IMR-90 (cell line): ENCODE measurements at regions not wholly inside any gene's neighbourhood (a gene's known extent, or its start where the extent isn't known, plus 50 kb on each side); places are given as distances from the start of the nearest gene placed in this dataset.

Source experiments
- ATAC-seq: fragments of 200-7000 bp; cut with Tn5 transposase; 2 replicates; pipeline ENCODE4 v1.9.1; 2020; ENCODE audit warnings: low read depth, mild to moderate bottlenecking, moderate library complexity
- BruUV-seq: library from RNA; stranded (reverse); fragments of 400-500 nt; replicated peaks from 2 replicates; lab custom pipeline; 2021; lab: Mats Ljungman, UMichigan
- CTCF ChIA-PET: fragments of 300-600 bp; formaldehyde crosslinking; extraction: SDS; loops from one replicate; lab custom pipeline; 2021; ENCODE audit warnings: antibody characterized with exemption; lab: Yijun Ruan, JAX
- POLR2A ChIA-PET: fragments of 300-600 bp; sonication (Branson Sonifier 250); formaldehyde crosslinking; loops from one replicate; lab custom pipeline; 2022; ENCODE audit warnings: antibody characterized with exemption; ENCODE audit not compliant: unreplicated experiment; lab: Charles Lee
- DNase-seq: peaks from one replicate; pipeline ENCODE4 v3.0.0; 2013
- H2AFZ ChIP-seq: replicated peaks from 2 replicates; pipeline ENCODE3; 2013; ENCODE audit warnings: low read length, mild to moderate bottlenecking; ENCODE audit not compliant: poor library complexity
- H2AK5ac ChIP-seq: 2 replicates; pipeline ENCODE4 v1.6.1; 2013; ENCODE audit warnings: low read depth, low read length, inconsistent platforms
- H2AK9ac ChIP-seq: replicated peaks from 2 replicates; pipeline ENCODE3; 2013; ENCODE audit warnings: mild to moderate bottlenecking, low read depth, low read length, moderate library complexity; ENCODE audit not compliant: poor library complexity
- H2BK120ac ChIP-seq: 2 replicates; pipeline ENCODE4 v1.6.1; 2013; ENCODE audit warnings: low read depth, low read length, inconsistent platforms
- H2BK15ac ChIP-seq: 3 replicates; pipeline ENCODE4 v1.6.1; 2013; ENCODE audit warnings: low read depth, low read length, inconsistent platforms
- H2BK20ac ChIP-seq: 2 replicates; pipeline ENCODE4 v1.6.1; 2013; ENCODE audit warnings: low read depth, mild to moderate bottlenecking, inconsistent platforms, low read length, moderate library complexity
- H2BK5ac ChIP-seq: 2 replicates; pipeline ENCODE4 v1.6.1; 2013; ENCODE audit warnings: mild to moderate bottlenecking, low read depth, low read length, inconsistent platforms; ENCODE audit not compliant: poor library complexity, severe bottlenecking
- H3K14ac ChIP-seq: replicated peaks from 2 replicates; pipeline ENCODE4 v1.6.1; 2013; ENCODE audit warnings: low read depth, low read length, inconsistent platforms
- H3K18ac ChIP-seq: 2 replicates; pipeline ENCODE4 v1.6.1; 2013; ENCODE audit warnings: low read depth, low read length, control low read depth
- H3K23ac ChIP-seq: 2 replicates; pipeline ENCODE4 v1.6.1; 2013; ENCODE audit warnings: low read depth, low read length, inconsistent platforms
- H3K27ac ChIP-seq: 2 replicates; pipeline ENCODE4 v1.5.1; 2013; ENCODE audit warnings: mild to moderate bottlenecking, control low read depth, low read length; ENCODE audit not compliant: insufficient read depth
- H3K27me3 ChIP-seq: 2 replicates; pipeline ENCODE4 v1.6.1; 2013; ENCODE audit warnings: low read length; ENCODE audit not compliant: control insufficient read depth, insufficient read depth
- H3K36me3 ChIP-seq: 2 replicates; pipeline ENCODE4 v1.6.1; 2013; ENCODE audit warnings: low read length, mixed read lengths; ENCODE audit not compliant: control insufficient read depth, insufficient read depth
- H3K4ac ChIP-seq: 2 replicates; pipeline ENCODE4 v1.6.1; 2013; ENCODE audit warnings: low read depth, low read length, inconsistent platforms
- H3K4me1 ChIP-seq: 2 replicates; pipeline ENCODE4 v1.6.1; 2013; ENCODE audit warnings: low read length, mixed read lengths; ENCODE audit not compliant: control insufficient read depth, insufficient read depth
- H3K4me2 ChIP-seq: 2 replicates; pipeline ENCODE4 v1.6.1; 2013; ENCODE audit warnings: low read depth, mild to moderate bottlenecking, control low read depth, low read length, moderate library complexity
- H3K4me3 ChIP-seq: 2 replicates; pipeline ENCODE4 v1.5.1; 2013; ENCODE audit warnings: low read depth, mild to moderate bottlenecking, control low read depth, low read length, moderate library complexity; ENCODE audit not compliant: insufficient read depth
- H3K56ac ChIP-seq: 2 replicates; pipeline ENCODE4 v1.6.1; 2013; ENCODE audit warnings: low read length, inconsistent platforms; ENCODE audit not compliant: insufficient read depth; ENCODE audit errors: extremely low read depth
- H3K79me1 ChIP-seq, 2 experiments: 2 replicates each; pipeline ENCODE4 v1.6.1; 2013; ENCODE audit warnings: low read length in 2 of 2, inconsistent platforms in 1 of 2, low read depth in 1 of 2
- H3K9ac ChIP-seq: 2 replicates; pipeline ENCODE4 v1.6.1; 2013; ENCODE audit warnings: low read depth, low read length, control low read depth
- H3K9me1 ChIP-seq: 2 replicates; pipeline ENCODE4 v1.6.1; 2013; ENCODE audit warnings: low read length, inconsistent platforms; ENCODE audit not compliant: insufficient read depth
- H3K9me3 ChIP-seq: 2 replicates; pipeline ENCODE4 v1.6.1; 2013; ENCODE audit warnings: low read length; ENCODE audit not compliant: control insufficient read depth, insufficient read depth
- H4K20me1 ChIP-seq: 2 replicates; pipeline ENCODE4 v1.6.1; 2013; ENCODE audit warnings: low read length, inconsistent platforms; ENCODE audit not compliant: insufficient read depth
- H4K5ac ChIP-seq: 2 replicates; pipeline ENCODE4 v1.6.1; 2013; ENCODE audit warnings: mild to moderate bottlenecking, low read depth, low read length, control low read depth
- H4K8ac ChIP-seq, 2 experiments: 2 replicates each; pipeline ENCODE4 v1.6.1; 2013; ENCODE audit warnings: low read depth in 2 of 2, low read length in 2 of 2, control low read depth in 1 of 2, inconsistent platforms in 1 of 2
- H4K91ac ChIP-seq: 2 replicates; pipeline ENCODE4 v1.6.1; 2013; ENCODE audit warnings: low read depth, low read length, inconsistent platforms; ENCODE audit not compliant: insufficient read depth
- BHLHE40 ChIP-seq: fragments of 150-350 bp; IDR thresholded peaks from 2 replicates; pipeline ENCODE4 v1.6.1; 2016; ENCODE audit warnings: mild to moderate bottlenecking, low read depth, low read length
- CEBPB ChIP-seq: IDR thresholded peaks from 2 replicates; pipeline ENCODE4 v1.6.1; 2012; ENCODE audit warnings: low read depth, low read length, improper control_type of control experiment
- CHD1 ChIP-seq: IDR thresholded peaks from 2 replicates; pipeline ENCODE4 v1.6.1; 2012; ENCODE audit warnings: low read depth, low read length, improper control_type of control experiment
- FOS ChIP-seq: fragments of 150-350 bp; IDR thresholded peaks from 2 replicates; pipeline ENCODE4 v1.6.1; 2016; ENCODE audit warnings: low read depth, low read length
- MAZ ChIP-seq: IDR thresholded peaks from 2 replicates; pipeline ENCODE4 v1.6.1; 2012; ENCODE audit warnings: low read depth, mild to moderate bottlenecking, low read length, improper control_type of control experiment, moderate library complexity, borderline replicate concordance
- MXI1 ChIP-seq: IDR thresholded peaks from 2 replicates; pipeline ENCODE4 v1.6.1; 2012; ENCODE audit warnings: low read depth, mild to moderate bottlenecking, low read length, moderate library complexity, borderline replicate concordance
- POLR2A ChIP-seq: IDR thresholded peaks from 2 replicates; pipeline ENCODE4 v1.6.1; 2012; ENCODE audit warnings: mild to moderate bottlenecking, low read depth, low read length
- RAD21 ChIP-seq: IDR thresholded peaks from 2 replicates; pipeline ENCODE4 v1.6.1; 2012; ENCODE audit warnings: low read length, improper control_type of control experiment
- RCOR1 ChIP-seq: IDR thresholded peaks from 2 replicates; pipeline ENCODE4 v1.6.1; 2012; ENCODE audit warnings: mild to moderate bottlenecking, low read length, improper control_type of control experiment; ENCODE audit not compliant: insufficient replicate concordance
- RFX5 ChIP-seq: IDR thresholded peaks from 2 replicates; pipeline ENCODE4 v1.8.0; 2012; ENCODE audit warnings: low read depth, mild to moderate bottlenecking, low read length, moderate library complexity
- SMC3 ChIP-seq: fragments of 150-350 bp; IDR thresholded peaks from 2 replicates; pipeline ENCODE4 v1.6.1; 2016; ENCODE audit warnings: low read depth, mild to moderate bottlenecking, antibody characterized with exemption, low read length, moderate library complexity
- WGBS, 2 experiments: methylation state at CpG; one replicate each; pipeline versions ENCODE4 v1.1.5 to v1.1.7; 2013; ENCODE audit warnings: missing lambda C conversion rate in 2 of 2; ENCODE audit not compliant: insufficient read length in 1 of 2; ENCODE audit errors: extremely low coverage in 2 of 2; 5-methylcytosine and 5-hydroxymethylcytosine counted together
- dilution Hi-C: fragments of 300-500 bp; cut with HindIII; formaldehyde crosslinking; loops from one replicate; pipeline ENCODE4 v1.14.3; 2018; ENCODE audit warnings: low sequenced_read_pairs; ENCODE audit not compliant: unreplicated experiment
- in situ Hi-C: fragments of 300-500 bp; cut with MboI; formaldehyde crosslinking; loops from 3 replicates; pipeline ENCODE4 v1.14.3; 2019; ENCODE audit warnings: low sequenced_read_pairs, inconsistent platforms, mixed read lengths
- intact Hi-C: fragments of 100-400 bp; cut with micrococcal nuclease; formaldehyde crosslinking; loops from 2 replicates; pipeline ENCODE4 v1.10.0; 2022
- TF ChIP-seq, protein P1 (sequence below): conservative IDR thresholded peaks from 2 replicates; pipeline ENCODE4 v1.5.1; 2012; ENCODE audit warnings: mild to moderate bottlenecking, low read depth, low read length, improper control_type of control experiment
- TF ChIP-seq, protein P2 (sequence below): fragments of 150-350 bp; IDR thresholded peaks from 2 replicates; pipeline ENCODE4 v1.6.1; 2016; ENCODE audit warnings: low read depth, mild to moderate bottlenecking, low read length, moderate library complexity, borderline replicate concordance
- TF ChIP-seq, protein P3 (sequence below): fragments of 150-350 bp; IDR thresholded peaks from 2 replicates; pipeline ENCODE4 v1.6.1; 2017; ENCODE audit warnings: mild to moderate bottlenecking, antibody characterized with exemption, low read length, low read depth

DNA sequence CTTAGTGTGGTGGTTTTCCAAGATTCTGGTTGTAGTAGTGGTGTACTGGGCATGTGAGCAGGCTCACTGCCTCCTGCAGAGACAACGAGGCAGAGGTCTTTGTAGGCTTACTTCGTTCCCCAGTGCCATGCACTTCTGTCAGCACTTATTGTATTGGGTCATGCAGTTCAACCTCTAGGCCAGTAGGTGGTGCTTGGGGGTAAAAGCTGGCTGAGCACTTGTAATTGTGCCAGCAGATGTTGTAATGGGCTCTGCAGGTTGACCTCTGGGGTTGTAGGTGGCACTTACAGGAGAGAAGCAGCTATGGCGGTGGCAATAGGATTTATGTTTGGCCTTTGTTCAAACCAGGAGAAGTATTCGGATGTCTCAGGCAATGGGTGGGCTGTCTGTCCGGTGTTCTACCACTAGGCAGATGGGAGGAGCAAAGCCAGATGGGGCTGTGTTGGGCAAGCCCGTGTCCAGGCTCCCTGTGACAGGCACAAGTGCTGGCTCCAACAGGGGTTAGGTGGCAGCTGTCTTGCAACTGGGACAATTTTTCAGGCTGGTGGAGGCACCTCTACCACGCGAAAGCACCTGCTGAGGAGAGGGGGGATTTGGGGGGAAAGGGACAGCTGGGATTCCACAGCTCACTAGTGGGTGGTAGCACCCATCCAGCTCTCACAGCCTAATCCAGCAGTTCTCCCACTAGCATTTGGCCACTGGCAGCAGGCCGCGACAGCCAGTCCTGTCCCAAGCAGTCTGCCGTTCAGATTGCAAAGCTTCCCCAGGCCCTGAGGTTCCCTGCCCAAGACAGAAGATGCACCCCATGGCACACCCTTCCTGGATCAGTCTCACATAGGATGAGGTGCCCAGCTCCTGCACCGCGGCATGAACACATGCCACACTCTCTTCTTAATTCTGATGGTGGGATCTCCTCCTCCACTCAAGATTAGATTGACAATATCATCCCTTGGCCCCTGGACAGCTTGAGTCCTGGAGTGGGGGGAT lies 274.5 kb downstream of the CTH start:
- WGBS, 2 experiments = 48% methylated on average over 5 of the region's 13 CpGs; no CpG with 5 or more reads in 1 of the 2 experiments
- DNase-seq (peak; percentile 48), ATAC-seq (peak; percentile 70)
- H3K56ac ChIP-seq = no peak overlapping the region
- no peak overlapping the region for H3K4me3 ChIP-seq
- no peak overlapping the region for H2AK5ac ChIP-seq
- H3K79me1 ChIP-seq = no peaks in the 10 kb centered on the region
- H2BK120ac ChIP-seq = no peak overlapping the region
- in situ Hi-C loops (loop anchor here (5.0 kb wide), 1 partner anchor 362 kb away; the partner anchor contains the start of gene PTGER3), intact Hi-C loops (loop anchor here (1.0 kb wide), 1 partner anchor 365 kb away; no protein-coding TSS in a partner anchor), dilution Hi-C loops (no loop called here)
- no peak overlapping the region for H2BK15ac ChIP-seq
- H3K18ac ChIP-seq = no peak overlapping the region
- no TSS peak for BruUV-seq
- CTCF ChIA-PET = interaction anchor here (1.4 kb wide), 1 partner anchor 364 kb away, joined by 3 read pairs; no protein-coding TSS in a partner anchor
- no peak overlapping the region for H2BK20ac ChIP-seq
- H3K4me2 ChIP-seq = no peak overlapping the region
- no peak overlapping the region for H3K27ac ChIP-seq
- peak overlapping the region; percentile 81 for H2AK9ac ChIP-seq
- H3K23ac ChIP-seq = no peak overlapping the region
- no peaks in the 10 kb centered on the region for H3K9me3 ChIP-seq
- no peak overlapping the region for H4K91ac ChIP-seq
- no peak overlapping the region for H4K5ac ChIP-seq
- no peak overlapping the region for H3K4ac ChIP-seq
- no peaks in the 10 kb centered on the region for H3K27me3 ChIP-seq
- no peaks in the 10 kb centered on the region for H4K20me1 ChIP-seq
- H2BK5ac ChIP-seq = no peak overlapping the region
- no peaks in the 10 kb centered on the region for H3K9me1 ChIP-seq
- H2AFZ ChIP-seq = no peak overlapping the region
- TF ChIP-seq MAZ (no peak), POLR2A (no peak), FOS (no peak), BHLHE40 (no peak), CEBPB (peak; percentile 67; the same call in 1 of the 2 replicates), RFX5 (no peak), MXI1 (no peak), RCOR1 (no peak), RAD21 (peak; percentile 53), SMC3 (peak; percentile 51), CHD1 (no peak)
- TF ChIP-seq, protein P1, sequence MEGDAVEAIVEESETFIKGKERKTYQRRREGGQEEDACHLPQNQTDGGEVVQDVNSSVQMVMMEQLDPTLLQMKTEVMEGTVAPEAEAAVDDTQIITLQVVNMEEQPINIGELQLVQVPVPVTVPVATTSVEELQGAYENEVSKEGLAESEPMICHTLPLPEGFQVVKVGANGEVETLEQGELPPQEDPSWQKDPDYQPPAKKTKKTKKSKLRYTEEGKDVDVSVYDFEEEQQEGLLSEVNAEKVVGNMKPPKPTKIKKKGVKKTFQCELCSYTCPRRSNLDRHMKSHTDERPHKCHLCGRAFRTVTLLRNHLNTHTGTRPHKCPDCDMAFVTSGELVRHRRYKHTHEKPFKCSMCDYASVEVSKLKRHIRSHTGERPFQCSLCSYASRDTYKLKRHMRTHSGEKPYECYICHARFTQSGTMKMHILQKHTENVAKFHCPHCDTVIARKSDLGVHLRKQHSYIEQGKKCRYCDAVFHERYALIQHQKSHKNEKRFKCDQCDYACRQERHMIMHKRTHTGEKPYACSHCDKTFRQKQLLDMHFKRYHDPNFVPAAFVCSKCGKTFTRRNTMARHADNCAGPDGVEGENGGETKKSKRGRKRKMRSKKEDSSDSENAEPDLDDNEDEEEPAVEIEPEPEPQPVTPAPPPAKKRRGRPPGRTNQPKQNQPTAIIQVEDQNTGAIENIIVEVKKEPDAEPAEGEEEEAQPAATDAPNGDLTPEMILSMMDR = peak; percentile 65
- TF ChIP-seq, protein P2, sequence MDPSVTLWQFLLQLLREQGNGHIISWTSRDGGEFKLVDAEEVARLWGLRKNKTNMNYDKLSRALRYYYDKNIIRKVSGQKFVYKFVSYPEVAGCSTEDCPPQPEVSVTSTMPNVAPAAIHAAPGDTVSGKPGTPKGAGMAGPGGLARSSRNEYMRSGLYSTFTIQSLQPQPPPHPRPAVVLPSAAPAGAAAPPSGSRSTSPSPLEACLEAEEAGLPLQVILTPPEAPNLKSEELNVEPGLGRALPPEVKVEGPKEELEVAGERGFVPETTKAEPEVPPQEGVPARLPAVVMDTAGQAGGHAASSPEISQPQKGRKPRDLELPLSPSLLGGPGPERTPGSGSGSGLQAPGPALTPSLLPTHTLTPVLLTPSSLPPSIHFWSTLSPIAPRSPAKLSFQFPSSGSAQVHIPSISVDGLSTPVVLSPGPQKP = no peak
- TF ChIP-seq, protein P3, sequence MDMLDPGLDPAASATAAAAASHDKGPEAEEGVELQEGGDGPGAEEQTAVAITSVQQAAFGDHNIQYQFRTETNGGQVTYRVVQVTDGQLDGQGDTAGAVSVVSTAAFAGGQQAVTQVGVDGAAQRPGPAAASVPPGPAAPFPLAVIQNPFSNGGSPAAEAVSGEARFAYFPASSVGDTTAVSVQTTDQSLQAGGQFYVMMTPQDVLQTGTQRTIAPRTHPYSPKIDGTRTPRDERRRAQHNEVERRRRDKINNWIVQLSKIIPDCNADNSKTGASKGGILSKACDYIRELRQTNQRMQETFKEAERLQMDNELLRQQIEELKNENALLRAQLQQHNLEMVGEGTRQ = no peak
- H4K8ac ChIP-seq = no peak overlapping the region
- no peak overlapping the region for H3K14ac ChIP-seq
- H3K9ac ChIP-seq = no peak overlapping the region
- H3K36me3 ChIP-seq = no peaks in the 10 kb centered on the region
- H3K4me1 ChIP-seq = no peaks in the 10 kb centered on the region
- POLR2A ChIA-PET = no interaction called here
